HG03060 (cell line): ENCODE measurements at regions not wholly inside any gene's neighbourhood (a gene's known extent, or its start where the extent isn't known, plus 50 kb on each side); places are given as distances from the start of the nearest gene placed in this dataset.
A peak's percentile ranks its signal among the peaks of the same experiment; 100 is the strongest.

Experiments
- ATAC-seq: cut with Tn5 transposase; IDR thresholded peaks from one replicate; pipeline ENCODE4 v1.9.1; 2021; ENCODE audit warnings: low read depth, moderate number of reproducible peaks; ENCODE audit not compliant: unreplicated experiment

DNA sequence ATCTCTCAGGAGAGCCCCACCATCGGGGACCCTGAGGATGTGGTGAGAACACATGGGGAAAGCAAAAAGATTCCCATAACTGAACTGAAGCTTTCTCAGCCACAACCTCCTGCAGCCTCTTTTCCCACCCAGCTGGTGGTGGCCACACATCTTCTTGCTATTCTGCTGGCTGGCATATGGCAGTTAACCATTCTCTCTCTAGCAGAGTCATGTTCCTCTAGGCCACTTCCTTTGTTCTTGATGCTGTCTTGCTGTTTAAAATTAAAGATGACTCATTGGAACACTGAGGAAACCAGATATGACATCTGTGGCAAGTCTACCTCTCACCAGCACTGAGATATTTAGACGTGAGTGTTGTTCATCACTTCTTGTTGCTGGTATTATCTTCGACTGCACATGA, 180.3 kb upstream of the ROBO2 start:
- ATAC-seq, result no peak

DNA sequence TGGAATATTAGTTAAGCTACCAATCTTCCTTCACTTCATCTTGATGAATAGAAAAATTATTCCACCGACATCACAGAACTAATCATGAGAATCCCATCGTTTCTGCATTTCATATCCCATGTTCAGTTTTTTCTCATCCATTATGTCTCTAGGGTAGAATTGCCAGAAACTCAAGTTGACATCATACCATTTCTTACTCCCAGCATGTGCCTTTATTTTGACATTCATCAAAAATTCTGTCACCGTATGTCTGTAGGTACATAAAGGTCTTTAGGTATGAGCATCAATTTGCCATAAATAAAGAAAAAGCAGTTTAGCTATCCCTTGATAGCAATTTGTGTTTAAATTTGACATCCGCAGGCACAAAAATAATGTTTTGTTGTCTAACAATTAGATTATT, 175.5 kb upstream of the ROBO2 start:
- no peak for ATAC-seq

DNA sequence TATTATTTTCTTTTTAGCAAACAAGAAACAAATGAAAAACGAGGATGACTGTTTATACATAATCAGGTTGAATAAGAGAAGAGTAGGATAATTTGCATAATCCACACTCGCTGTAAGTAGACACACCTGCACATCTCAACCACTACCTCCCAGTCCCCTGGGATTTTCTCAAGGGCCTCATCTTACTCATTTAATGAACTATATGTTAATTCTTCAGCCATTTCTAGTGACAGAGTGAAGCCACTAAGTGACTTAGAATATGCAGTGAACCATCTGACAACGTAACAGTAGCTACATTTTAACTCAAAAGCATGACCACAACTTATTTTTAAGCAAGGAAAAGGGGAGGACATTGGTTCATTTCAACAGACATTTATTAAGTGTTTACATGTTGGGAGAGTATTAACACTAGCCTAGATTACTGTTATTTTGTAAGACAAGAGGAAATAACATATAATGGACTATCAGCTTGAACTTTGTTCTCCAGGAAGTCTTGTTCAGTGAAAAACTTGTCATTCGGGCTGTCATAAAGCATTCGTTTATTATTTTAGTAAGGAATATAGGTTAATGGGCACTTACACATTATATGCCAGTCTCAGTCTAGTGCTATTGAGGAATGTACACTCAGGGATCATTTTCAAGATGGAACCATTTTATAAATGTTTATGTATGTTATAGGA, 173.0 kb upstream of the ROBO2 start:
- ATAC-seq, result peak; percentile 61

DNA sequence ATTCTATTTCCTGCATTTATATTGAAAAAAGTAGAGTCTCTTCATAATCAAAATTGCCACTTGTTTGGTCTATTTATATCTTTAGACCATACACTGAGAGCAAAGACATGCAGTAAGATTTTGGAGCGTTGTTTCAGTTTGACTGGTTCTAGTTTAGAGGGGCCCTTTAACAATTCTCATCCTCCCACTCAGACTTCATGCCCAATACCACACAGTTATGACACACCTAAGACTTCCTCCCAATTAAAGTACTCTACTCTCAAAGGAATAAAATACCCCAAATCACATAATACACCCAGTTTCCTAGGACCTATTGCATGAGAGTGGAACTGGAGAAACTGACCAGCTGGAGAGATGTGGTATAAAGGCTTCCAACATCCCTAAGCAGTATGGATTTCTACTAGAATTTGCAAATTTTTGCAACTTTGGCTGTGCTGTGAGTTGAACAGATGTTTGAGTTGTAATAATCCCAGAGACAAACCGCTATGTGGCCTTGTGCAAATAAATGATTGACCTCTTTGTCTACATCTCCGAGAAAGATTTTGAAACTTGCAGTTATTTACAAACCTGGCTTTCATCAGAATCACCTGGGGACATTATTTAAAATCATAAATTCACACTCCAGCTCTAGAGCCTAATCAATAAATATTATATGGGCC, 170.0 kb upstream of the ROBO2 start:
- ATAC-seq, result no peak

DNA sequence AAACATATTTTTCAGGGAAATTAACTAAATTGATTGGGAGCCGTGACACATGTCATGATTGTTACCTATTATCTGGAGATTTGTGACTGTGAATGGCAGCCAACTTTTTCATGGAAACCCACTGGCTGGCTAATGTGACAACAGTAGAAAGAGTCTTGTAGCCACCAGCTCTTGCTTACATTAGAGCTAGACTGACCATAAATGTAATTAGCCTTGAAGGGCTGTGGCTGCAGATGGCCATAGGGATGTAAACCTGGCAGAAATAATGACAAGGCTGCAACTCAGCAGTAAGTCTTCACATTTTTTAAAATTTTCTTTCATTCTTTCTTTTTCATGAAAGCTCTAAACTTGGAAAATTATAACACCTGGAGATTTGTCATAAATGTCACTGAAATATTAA, 168.2 kb upstream of the ROBO2 start:
- ATAC-seq, result no peak

DNA sequence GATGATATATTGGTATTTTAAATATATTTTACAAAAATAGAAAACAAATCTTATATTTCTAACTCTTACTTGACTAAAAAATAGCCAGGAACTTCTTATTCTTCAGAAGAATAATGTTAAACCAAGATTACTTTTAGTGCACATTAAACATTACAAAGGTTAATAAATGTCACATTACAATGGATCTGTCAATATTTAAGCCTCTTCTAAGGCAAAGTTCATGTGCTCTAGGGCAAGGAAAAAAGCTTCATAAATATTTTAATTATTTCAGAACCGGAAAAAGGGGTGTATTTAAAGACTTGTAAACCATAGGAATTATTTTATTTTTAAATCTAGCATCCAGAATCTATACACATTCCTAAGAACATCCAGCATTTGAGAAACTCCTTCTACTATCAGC, 166.9 kb upstream of the ROBO2 start:
- ATAC-seq, result no peak

DNA sequence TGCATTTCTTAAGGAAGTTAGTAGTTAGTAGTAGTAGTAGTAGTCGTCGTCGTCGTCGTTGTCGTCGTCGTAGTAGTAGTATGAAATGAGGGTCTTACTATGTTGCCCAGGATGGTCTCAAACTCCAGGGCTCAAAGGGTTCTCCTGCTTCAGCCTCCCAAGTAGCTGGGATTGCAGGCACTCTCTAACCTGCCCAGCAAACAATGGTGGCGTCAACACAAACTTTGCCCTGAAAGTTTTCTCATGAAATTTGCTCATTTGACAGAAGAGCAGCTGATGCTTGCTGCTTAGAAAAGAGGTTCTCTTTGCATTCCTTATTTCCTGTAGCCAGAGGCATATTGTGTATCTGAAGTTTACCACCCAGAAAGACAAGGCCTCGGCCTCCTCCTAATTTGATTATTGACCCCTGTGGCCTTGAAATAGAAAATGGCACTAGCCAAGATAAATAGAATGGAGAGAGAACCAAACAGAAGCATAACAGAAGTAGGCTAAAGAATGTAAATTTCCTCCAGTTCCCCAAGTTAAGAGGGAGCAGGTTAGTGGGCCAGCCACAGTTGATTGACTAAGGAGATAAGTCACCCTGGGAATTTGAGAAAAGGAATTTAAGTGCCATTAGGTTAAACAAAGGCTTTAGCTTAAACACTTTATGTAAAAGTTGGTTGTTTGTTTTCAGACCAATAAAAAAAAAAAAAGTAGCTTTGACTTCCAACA, 166.2 kb upstream of the ROBO2 start:
- ATAC-seq, result no peak

DNA sequence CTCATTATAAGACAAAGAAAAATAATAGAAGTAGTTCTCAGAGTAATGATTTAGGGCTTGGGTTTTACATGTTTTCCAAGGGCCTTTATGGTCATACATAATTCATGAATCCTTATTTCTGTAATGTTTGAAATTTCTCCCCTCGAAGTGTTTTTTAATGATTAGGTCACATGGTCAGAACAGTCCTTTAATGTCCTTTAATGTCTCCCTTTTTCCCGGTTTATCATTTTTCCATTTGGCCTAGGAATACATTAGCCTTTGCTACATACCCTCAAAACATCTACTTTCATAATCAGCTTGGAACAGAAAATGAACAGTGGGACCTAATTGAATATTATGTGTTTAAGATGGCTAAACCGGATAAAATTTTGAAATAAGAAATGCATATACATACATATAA, 159.9 kb upstream of the ROBO2 start:
- ATAC-seq, result no peak

DNA sequence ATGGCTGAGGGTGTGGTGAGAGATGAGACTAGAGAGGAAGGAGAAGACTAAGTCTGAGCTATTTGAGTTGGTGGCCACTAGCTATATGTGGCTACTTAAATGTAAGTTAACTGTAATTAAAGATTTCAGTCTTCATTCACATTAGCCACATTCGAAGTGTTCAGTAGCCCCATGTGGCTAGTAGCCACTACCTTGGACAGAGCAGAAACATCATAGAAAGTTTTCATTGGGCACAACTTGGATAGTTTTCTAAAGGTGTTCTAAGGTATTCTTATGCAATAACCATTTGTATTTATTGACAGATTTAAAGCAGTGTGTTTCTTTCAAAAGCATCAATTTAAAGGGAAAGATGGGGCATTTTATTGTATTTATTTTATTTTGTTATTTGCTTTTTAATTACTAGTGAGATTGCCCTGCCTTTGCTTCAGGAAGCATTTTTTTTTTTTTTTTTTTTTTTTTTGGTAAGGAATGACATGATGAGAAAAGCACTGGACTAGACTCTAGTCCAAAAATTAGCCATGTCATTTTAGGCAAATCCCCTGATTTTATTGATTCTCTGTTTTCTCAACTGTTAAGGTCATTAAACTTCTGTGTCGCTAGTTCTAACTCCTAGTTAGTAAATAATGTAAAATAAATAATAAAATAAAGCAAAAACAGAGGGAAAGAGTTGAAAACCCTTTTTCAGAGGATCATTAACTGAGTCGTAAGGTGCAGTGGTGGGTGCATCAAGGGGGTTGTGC, 153.0 kb upstream of the ROBO2 start:
- no peak for ATAC-seq

DNA sequence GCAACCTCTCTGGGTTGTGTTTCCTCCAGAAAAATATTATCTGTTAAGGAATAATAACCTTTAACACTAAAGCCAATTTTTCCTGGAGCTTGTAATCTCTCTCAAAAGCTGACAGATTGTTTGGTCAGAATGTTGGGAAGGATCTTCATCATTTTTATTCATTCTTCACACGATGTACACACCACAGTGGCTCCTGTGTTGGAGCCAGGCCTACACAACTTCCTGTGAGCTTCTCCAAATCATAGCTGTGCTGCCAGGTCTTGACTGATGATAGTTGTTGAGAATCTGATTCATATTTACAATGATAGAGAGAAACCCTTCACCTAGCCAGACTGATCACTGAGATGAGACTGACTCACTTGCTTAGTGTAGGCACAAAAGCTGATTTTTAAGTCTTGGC, 151.0 kb upstream of the ROBO2 start:
- ATAC-seq, result no peak

DNA sequence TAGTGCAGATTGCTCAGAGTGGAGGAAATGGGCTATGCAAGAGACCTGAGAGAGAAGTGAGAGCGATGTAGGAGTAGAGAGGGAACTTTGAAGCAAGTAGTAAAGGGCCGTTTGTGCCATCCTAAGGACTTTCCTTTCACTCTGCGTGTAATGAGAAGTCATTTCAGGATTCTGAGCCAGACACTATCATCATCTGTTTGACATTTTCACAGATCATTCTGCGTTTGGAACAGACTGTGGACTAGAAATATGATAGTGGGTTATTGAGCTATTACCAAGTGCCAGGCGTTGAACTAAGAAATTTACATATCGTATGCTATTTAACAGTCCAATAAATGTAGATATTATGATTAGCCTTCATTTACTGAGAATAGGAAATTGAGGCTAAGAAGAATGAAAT, 150.0 kb upstream of the ROBO2 start:
- no peak for ATAC-seq

DNA sequence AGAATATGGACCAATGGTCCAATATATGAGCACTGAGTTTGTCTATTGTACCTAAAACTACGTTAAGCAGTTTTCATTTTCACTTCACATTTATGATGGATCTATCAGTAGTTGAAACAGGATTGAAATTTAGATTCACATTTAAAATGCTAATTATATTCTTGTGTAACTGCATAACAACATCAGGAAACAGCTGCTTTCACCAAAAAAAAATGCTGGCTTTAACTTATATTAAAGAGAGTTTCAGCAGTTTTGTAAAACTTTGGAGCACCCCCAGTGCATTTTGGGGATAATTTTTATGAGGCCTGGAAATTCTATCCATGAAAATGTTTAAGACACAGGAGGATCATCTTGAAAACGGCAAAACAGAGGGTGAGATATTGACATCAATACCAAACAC, 142.8 kb upstream of the ROBO2 start:
- no peak for ATAC-seq

DNA sequence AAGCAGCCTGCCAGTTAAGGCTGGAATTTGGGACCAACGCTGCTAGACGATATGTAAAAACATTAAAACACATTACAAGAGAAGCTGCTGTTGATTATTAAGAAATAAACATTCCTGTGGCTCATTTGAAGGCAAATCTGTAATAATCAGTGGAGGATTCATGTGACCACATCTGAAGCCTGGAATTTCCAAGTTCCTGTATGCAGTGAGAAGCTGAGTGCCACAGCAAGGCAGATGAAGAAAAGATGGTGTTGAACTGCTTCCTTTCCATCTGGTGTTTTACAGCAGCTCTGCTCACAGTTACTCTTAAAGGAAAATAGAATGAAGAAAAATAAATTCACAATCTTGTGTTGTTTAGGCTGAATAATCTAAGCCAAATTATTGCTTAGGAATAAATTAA, 139.3 kb upstream of the ROBO2 start:
- ATAC-seq, result no peak

DNA sequence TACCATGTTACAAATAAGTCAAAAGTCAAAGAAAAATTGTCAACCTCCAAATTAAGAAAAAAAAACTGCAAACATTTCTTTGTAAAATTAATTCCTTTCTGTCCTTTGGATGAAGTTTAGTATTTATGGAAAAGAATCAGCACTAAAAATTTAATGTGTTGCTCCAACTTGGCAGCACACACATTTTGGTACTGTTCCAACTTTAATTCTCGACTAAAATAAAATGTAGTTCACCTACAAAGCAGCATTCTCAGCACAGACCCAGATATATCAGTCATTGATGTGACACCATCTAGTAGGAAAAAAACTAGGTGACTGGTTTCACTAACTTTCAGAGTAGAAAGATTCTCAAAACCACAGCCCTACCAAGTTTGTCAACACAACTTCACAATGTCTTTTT, 131.7 kb upstream of the ROBO2 start:
- no peak for ATAC-seq

DNA sequence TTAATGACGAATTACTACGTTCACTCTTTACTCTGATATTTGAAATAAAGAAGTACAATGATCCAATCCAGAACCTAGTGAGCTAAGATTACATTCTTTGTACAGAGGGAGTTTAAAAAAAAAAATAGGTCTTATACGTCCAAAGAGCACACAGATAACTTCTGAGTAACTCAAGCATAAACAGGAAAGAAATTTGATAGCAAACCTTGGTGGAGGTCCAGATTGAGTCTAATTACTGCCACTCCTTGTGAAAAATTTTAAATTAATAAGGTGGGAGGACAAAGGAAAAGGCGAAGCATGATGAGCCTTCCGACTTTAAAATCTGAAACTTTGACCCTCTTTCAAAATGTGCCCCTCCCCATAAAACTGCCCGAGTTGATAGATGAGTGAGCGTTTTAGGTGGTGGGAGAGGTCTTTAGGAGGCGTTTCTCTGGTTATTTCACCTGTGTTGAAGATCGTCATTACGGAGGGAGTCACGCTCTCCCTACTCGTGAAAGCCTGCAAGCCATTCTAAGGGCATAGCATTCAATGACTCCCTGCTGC, 127.0 kb upstream of the ROBO2 start:
- no peak for ATAC-seq

DNA sequence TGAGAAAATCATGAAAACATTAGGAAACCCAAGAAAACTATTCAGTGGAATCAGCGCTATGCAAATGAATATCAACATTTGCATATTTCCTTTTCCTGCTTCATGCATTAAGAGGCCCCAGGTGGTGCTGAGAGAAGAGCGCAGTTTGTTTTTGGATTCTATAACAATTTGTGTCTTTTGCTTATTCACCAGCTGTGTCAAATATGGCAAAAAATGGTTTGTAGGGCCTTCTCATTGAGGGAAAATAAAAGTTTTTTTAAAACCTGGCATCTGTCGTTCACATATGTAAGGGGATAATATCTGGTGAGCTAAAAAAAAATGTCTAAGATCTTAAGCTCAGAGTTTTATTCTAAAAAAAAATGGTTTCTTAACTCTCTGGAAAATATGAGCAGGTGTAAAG, 122.5 kb upstream of the ROBO2 start:
- no peak for ATAC-seq

DNA sequence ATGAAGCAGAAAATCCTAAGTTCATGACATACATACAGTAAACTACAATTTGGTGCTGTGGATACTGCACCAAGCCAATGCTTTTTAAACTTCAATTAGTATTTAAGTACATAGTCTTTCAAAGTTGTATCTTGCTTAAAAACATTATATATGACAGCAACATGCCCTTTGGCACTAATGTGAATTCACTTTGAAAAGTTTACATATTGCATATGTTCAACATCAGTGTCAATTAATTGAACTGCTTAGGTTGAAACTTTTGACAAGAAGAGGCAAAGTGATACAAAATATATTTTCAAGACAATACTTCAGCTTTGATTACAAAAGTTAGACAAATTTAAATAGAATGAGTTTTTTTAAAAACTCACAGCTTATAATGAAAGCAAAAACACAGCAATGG, 119.4 kb upstream of the ROBO2 start:
- no peak for ATAC-seq

DNA sequence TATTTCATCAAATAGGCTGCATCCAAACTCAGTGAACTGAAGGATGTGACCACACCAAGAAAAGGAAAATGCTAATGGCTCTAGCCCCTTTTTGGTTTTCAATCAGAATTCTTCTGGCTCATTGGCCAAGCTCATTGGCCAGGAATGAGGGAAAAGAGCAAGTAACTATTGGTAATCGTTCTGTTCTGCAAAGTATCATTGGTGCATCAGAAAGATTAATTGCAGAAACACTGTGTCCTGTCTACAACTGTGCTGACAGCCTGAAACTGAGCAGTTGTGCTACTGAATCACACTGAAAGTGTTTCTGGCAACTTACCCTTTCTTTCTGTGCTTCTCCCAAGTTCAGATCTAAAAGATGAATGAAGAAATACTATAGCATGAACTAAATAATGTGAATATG, 116.4 kb upstream of the ROBO2 start:
- no peak for ATAC-seq

DNA sequence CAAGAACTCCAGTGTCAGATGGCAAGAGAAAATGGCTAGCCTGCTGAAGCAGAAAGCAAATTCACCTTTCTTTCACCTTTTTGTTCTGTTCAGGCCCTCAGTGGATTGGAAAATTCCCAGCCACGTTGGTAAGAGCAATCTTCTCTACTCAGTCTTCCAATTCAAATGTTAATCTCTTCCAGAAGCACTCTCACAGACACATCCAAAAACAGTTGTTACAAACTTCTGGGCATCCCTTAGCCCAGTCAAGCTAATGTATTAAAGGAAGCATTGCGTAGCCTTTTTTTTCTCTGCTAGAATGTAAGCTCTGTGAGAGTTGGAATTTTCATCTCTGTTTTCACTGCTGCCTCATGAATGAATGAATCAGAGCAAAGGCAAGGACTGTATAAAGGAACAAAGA, 109.2 kb upstream of the ROBO2 start:
- no peak for ATAC-seq

DNA sequence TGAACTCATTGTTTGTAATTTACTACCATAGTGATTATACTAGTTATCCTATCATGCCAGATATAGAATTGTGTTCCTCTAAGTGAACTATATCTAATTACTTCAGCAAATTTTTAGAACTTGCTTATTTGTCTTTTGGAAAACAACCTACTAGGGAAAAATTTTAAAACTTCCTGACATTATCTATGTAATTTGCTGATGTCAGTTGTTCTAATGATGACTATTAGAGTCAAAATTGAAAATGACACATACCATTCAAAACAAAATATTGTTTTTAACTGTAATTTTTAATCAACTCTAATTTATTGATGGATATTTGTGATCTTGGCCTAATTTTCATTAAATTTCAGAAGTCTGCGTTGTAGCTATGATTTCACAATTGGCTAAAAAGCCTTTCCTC, 106.7 kb upstream of the ROBO2 start:
- no peak for ATAC-seq

DNA sequence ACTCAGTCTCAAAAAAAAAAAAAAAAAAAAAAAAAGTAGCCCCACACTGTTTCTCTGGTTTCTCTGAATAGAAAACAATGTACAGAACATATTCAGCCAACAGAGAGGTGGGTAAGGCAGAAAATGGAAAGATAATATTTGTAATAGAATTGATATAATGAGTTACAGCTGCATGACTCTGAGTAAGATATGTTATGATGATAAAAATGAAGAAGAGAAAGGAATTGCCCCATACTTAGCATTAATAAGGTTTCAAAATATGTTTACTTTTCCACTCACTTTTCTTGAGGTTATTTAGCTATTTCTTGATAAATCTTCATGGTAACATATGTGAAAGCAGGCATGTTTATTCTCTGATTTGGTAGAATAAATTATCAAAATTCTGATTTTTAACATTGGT, 100.9 kb upstream of the ROBO2 start:
- ATAC-seq, result no peak
